WI38 (cell line): ENCODE measurements at regions not wholly inside any gene's neighbourhood (a gene's known extent, or its start where the extent isn't known, plus 50 kb on each side); places are given as distances from the start of the nearest gene placed in this dataset.

Experiments used
- H3K4me3 ChIP-seq: 2 replicates; pipeline ENCODE4 v1.5.1; 2011; ENCODE audit warnings: low read depth, mild to moderate bottlenecking, control low read depth, low read length
- TF ChIP-seq, protein P1 (sequence below): IDR thresholded peaks from 2 replicates; pipeline ENCODE4 v1.5.1; 2012; ENCODE audit warnings: low read depth, mild to moderate bottlenecking, control low read depth, low read length

DNA sequence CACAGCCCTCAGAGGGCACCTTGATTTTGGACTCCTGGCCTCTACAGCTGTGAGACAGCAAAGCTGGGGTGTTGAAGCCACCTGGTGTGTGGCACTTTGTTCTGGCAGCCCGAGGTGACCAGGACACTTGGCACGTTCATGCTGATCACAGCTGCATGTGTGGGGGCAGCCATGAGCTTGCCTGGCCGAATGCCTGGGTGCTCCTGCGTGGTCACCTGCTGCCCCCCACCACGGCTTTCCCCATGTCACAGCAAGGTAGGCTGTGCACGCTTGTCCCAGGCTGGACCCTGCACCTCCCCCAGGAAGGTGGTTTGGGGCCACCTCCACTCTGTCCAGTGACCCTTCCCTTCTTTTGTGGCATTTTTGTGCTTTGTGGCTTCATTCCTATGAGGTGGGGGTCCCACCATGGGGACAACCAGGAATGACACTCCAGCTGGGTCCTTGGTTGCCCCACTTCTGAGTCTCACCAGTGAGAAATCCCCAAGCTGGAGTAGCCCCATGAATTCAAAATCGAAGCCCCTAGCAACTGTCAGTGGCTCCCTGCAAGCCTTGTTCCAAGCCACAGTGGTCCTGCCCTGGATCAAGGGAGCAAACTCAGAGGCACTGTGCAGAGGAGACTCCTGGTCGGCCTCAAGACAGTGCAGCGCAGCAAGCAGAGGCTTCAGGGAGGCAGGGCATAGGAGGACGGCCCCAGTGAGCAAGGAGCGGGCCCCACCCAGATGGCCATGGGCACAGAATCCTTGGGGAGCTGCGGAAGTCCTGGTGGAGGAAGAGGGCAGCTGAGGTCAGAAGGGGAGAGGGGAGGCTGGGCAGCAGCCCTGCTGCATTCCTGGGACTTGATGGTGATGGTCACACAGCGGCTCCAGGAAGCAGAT is 121.4 kb upstream of the HS6ST1 start:
- TF ChIP-seq, protein P1, sequence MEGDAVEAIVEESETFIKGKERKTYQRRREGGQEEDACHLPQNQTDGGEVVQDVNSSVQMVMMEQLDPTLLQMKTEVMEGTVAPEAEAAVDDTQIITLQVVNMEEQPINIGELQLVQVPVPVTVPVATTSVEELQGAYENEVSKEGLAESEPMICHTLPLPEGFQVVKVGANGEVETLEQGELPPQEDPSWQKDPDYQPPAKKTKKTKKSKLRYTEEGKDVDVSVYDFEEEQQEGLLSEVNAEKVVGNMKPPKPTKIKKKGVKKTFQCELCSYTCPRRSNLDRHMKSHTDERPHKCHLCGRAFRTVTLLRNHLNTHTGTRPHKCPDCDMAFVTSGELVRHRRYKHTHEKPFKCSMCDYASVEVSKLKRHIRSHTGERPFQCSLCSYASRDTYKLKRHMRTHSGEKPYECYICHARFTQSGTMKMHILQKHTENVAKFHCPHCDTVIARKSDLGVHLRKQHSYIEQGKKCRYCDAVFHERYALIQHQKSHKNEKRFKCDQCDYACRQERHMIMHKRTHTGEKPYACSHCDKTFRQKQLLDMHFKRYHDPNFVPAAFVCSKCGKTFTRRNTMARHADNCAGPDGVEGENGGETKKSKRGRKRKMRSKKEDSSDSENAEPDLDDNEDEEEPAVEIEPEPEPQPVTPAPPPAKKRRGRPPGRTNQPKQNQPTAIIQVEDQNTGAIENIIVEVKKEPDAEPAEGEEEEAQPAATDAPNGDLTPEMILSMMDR = no peak
- H3K4me3 ChIP-seq = no peak overlapping the region

DNA sequence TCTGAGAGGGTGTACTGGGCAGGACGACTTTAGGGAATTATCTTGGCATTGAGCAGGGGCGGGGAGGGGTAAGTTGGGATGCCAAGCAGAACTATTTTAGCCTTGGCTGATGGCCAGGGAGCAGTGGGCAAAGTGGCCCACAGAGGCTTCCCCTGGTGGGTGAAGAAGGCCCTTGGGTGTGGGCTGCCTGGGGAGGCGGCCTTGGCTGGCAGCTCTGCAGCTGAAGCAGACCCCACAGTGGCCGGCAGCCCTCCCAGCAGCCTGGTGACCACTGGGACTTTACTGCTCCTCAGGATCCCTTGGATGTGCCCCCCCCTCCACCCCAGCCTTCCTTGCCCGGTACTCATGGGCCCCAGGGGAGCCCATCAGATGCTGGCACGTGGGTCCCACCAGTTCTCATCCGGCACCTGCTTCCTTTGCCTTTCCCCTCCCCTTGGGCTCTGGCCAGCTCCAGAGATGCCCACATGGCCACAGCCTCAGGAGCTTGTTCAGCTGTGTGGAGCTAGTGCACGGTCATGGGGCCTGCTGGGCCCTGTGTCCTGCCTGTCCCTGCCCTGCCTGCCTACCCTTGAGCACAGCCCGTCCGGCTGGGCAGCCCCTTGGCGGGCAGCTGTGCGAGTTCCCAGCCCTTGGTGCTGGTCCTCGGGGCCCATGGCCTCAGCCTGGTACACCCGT is 122.1 kb upstream of the HS6ST1 start:
- no peak overlapping the region for H3K4me3 ChIP-seq

GRCh38 chr2:128441341-128442052 is 122.8 kb upstream of the HS6ST1 start:
- no peak overlapping the region for H3K4me3 ChIP-seq
- TF ChIP-seq, protein P1 = no peak

More for the DNA sequence above, 122.1 kb upstream of the HS6ST1 start:
- TF ChIP-seq, protein P1 = no peak

DNA sequence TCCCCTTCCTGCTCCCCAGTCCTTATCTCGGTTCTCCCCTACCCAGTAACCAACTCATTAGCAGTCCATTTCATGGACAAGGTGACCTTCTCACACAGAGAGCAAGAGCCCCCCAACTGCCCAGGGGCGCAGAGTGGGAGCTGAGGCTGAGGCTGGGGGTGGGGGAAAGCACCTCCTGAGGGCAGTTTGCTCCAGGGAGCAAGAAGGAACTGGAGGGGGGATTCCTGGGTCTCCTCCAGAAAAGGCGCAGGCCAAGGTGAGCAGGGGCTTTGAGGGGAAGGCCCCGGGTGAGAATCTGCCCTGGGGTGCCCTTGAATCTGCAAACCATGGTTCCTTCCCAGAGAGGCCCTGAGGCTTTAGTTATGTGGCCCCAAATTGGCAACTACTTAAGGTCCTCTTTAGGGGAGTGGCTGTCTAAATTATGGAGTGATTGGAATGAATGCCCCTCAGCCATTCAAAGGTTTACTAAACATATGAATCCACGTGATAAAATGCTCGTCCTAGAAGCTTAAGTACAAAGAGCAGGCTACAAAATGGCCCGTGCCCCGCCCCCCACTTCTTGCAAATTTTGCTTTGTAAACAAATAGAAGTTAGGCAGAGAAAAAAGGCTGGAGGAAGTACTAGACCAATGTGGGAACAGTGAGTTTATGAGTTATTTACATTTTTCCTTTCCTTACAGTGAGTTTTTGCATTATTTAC is 123.5 kb upstream of the HS6ST1 start:
- no peak overlapping the region for H3K4me3 ChIP-seq
- TF ChIP-seq, protein P1 = no peak

GRCh38 chr2:128442891-128443302 is 124.2 kb upstream of the HS6ST1 start:
- TF ChIP-seq, protein P1 = no peak
- no peak overlapping the region for H3K4me3 ChIP-seq

DNA sequence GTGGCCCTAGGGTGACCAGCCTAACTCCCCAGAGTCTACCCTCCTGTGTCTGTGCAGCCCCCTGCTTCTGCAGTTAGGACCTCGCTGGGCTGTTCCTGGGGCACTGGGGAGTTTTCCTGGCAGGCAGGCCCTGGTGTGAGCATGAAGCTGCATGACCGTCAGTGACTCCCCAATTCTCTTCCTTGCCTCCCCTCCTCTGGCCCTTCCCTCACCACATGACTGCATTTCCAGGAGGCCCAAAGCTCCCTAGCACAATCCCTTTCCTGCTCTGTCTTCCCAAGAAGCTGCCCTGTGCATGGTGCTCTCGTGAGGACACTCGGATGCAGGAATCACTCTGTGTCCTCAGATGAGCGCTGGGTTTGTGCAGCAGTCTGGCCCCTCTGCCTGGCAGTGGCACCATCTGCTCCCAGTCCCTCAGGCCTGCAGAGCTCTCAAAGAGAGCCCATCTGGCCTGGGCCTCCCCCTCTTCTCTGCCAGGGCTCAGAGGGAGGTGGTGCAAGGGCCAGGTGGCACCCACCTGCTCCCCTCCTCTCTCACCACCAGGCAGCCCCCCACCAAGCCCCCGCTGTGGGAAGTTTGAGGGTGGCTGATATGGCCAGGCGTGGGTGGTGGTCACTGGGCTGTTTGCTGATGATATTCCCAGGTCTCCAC is 125.6 kb upstream of the HS6ST1 start:
- TF ChIP-seq, protein P1 = no peak
- H3K4me3 ChIP-seq = no peak overlapping the region
